Upper lobe of left lung (tissue), 6 donors: ENCODE measurements at regions not wholly inside any gene's neighbourhood (a gene's known extent, or its start where the extent isn't known, plus 50 kb on each side); places are given as distances from the start of the nearest gene placed in this dataset.

ENCODE experiments used
- ATAC-seq, 2 donors: fragments of 200-7000 bp; cut with Tn5 transposase; one replicate each; pipeline ENCODE4 v1.9.1; 2022; ENCODE audit warnings: mild to moderate bottlenecking in 2 of 2, moderate library complexity in 2 of 2; ENCODE audit not compliant: low FRiP score in 2 of 2
- DNase-seq, 2 donors: peaks; one replicate each; pipeline ENCODE4 v3.0.0-alpha.2; 2019 to 2020
- H3K27ac ChIP-seq, 4 donors: fragments of 200-600 bp; sonication (generic); one replicate each; pipeline ENCODE4 v1.5.1; 2016 to 2019
- H3K27me3 ChIP-seq, 4 donors: fragments of 200-600 bp; sonication (generic); one replicate each; pipeline ENCODE4 v1.5.1; 2017 to 2019
- H3K36me3 ChIP-seq, 4 donors: fragments of 200-600 bp; sonication (generic); one replicate each; pipeline ENCODE4 v1.5.1; 2016 to 2019
- H3K4me1 ChIP-seq, 4 donors: fragments of 200-600 bp; sonication (generic); one replicate each; pipeline ENCODE4 v1.5.1; 2018 to 2019
- H3K4me3 ChIP-seq, 4 donors: fragments of 200-600 bp; sonication (generic); one replicate each; pipeline ENCODE4 v1.5.1; 2017 to 2019; ENCODE audit warnings: mild to moderate bottlenecking in 2 of 4, moderate library complexity in 1 of 4
- H3K9me3 ChIP-seq, 4 donors: fragments of 200-600 bp; sonication (generic); one replicate each; pipeline ENCODE4 v1.5.1; 2018 to 2019
- CTCF ChIP-seq, 6 experiments: fragments of 450-650 bp in 4 of 6; fragments of 200-600 bp in 2 of 6; sonication (generic) in 2 of 6; IDR thresholded peaks; one replicate each; pipeline ENCODE4 v1.5.1; 2016 to 2019; ENCODE audit warnings: antibody characterized with exemption in 6 of 6
- EP300 ChIP-seq, 4 donors: sonication (generic); formaldehyde crosslinking; IDR thresholded peaks; one replicate each; pipeline ENCODE4 v1.5.1; 2017; ENCODE audit warnings: antibody characterized with exemption in 4 of 4, control low read depth in 2 of 4
- POLR2A ChIP-seq, 4 donors: fragments of 450-650 bp; IDR thresholded peaks; one replicate each; pipeline ENCODE4 v1.5.1; 2016 to 2017; ENCODE audit warnings: antibody characterized with exemption in 4 of 4, mild to moderate bottlenecking in 2 of 4
- POLR2AphosphoS5 ChIP-seq, 2 donors: sonication (generic); formaldehyde crosslinking; IDR thresholded peaks; one replicate each; pipeline ENCODE4 v1.5.1; 2017; ENCODE audit warnings: antibody characterized with exemption in 2 of 2
- WGBS, 2 donors: methylation state at CpG; one replicate each; pipeline ENCODE4 v1.1.5; 2017 to 2018; 5-methylcytosine and 5-hydroxymethylcytosine counted together
- donor health status: DM: no; HTN: no; CAD: no; lungs with moderate emphysema.
- donor health status: DM: no; HTN: yes; CAD: no; lungs with severe emphysema.

DNA sequence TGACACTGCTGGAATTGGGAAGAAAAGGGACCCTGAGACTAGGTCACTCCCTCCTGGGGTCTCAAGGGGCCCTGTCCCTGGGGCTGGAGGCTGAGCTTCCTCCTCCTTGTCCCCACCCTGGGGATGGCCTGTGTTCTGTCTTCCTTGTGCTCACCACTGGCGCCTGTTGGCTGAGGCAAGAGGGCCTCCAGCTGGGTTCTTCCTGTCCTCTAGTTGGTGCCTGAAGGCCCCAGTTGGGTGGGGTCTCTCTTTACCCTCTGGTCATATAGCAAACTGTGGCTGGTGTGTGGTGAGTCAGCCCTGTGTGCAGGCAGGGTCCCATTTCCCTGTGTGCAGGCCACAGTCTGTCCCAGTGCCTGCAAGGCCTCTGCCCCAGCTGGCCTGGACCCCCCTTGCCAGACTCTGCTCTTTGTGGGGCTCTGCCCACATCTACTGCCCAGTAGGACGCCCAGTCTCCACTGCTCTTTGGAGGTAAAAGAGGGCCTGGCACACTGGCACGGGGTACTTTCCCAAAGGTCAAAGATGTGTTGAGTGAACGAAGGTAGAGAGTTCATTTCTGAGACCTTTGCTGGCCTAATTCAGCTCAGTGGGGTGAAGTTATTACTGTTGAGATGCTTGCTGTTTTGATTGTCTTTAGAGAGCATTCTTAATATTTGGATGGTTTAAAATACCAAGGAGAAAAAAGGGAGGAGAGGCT lies 55.1 kb upstream of the CLDN5 start:
- no peak for DNase-seq

GRCh38 chr22:19579880-19580279 lies 55.7 kb upstream of the CLDN5 start:
- peaks cover 9 to 27% (median 23%) of the 10 kb centered on the region in 4 donors for H3K4me1 ChIP-seq
- H3K27me3 ChIP-seq, result no peaks in the 10 kb centered on the region
- DNase-seq (peak in 1 of 2 donors; percentile 52), ATAC-seq (peak in 1 of 2 donors; percentile 73)
- TF ChIP-seq EP300 (IDR thresholded peaks at IDR 0.05) (peak; percentile 65 to 95 (median 78)), CTCF (IDR thresholded peaks at IDR 0.05) (no peak), POLR2AphosphoS5 (IDR thresholded peaks at IDR 0.05) (peak; percentile 91 to 95)
- H3K4me3 ChIP-seq, result no peak overlapping the region
- H3K9me3 ChIP-seq, result no peaks in the 10 kb centered on the region
- peak overlapping the region; percentile 8 to 77 (median 56) for H3K27ac ChIP-seq
- 43 to 49% methylated on average over 12 of the region's 12 CpGs for WGBS, 2 donors
- H3K36me3 ChIP-seq, result no peaks in the 10 kb centered on the region

More for the DNA sequence above, 55.1 kb upstream of the CLDN5 start:
- H3K4me3 ChIP-seq, result no peak overlapping the region
- no peaks in the 10 kb centered on the region for H3K36me3 ChIP-seq
- peaks cover 9 to 27% (median 23%) of the 10 kb centered on the region in 4 donors for H3K4me1 ChIP-seq
- peak overlapping the region; percentile 37 to 77 (median 58) for H3K27ac ChIP-seq
- TF ChIP-seq EP300 (IDR thresholded peaks at IDR 0.05), result no peak
- TF ChIP-seq CTCF (IDR thresholded peaks at IDR 0.05), result no peak
- TF ChIP-seq POLR2AphosphoS5 (IDR thresholded peaks at IDR 0.05), result peak in 1 of 2 donors; percentile 18
- no peaks in the 10 kb centered on the region for H3K27me3 ChIP-seq
- 73 to 94% methylated on average over 3 of the region's 4 CpGs for WGBS, 2 donors
- peak in 1 of 2 donors; percentile 4 for ATAC-seq
- no peaks in the 10 kb centered on the region for H3K9me3 ChIP-seq

- 66 to 78% methylated on average over 5 of the region's 5 CpGs for WGBS, 2 donors
- H3K27ac ChIP-seq, result peak overlapping the region in 2 of 4 donors; percentile 74 to 77
- ATAC-seq, result no peak
These were observed 56.2 kb upstream of the CLDN5 start for GRCh38 chr22:19580291-19580890.

DNA sequence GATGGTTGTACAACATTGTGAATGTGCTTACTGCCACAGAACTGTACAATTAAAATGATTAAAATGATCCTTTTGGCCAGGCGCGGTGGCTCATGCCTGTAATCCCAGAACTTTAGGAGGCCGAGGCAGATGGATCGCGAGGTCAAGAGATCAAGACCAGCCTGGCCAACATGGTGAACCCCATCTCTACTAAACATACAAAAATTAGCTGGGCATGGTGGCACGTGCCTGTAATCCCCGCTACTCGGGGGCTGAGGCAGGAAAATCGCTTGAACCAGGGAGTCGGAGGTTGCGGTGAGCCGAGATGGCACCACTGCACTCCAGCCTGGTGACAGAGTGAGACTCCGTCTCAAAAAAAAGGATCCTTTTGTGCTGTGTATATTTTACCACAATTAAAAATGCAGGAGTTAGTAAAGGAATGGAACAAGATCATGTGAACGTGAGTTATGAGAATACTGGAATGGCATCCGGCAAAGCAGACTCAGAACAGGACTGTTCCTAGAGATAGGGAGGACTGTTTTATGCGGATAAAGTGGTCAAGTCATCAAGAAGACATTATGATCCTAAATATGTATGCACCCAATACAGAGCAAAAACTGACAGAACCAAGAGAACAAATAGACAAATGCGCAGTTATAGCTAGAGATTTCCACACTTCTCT lies 58.0 kb upstream of the CLDN5 start:
- H3K9me3 ChIP-seq, result no peaks in the 10 kb centered on the region
- H3K27ac ChIP-seq, result no peak overlapping the region
- peaks cover 7 to 23% (median 22%) of the 10 kb centered on the region in 4 donors for H3K4me1 ChIP-seq
- no peak for TF ChIP-seq POLR2AphosphoS5 (IDR thresholded peaks at IDR 0.05)
- H3K4me3 ChIP-seq, result no peak overlapping the region
- DNase-seq (no peak), ATAC-seq (no peak)
- 89% methylated on average over 17 of the region's 17 CpGs for WGBS, 2 donors
- H3K27me3 ChIP-seq, result no peaks in the 10 kb centered on the region
- no peaks in the 10 kb centered on the region for H3K36me3 ChIP-seq

More at GRCh38 chr22:19580291-19580890, 56.2 kb upstream of the CLDN5 start:
- Histone ChIP-seq H3K4me1 (peaks cover 9 to 27% (median 23%) of the 10 kb centered on the region in 4 donors), H3K4me3 (no peak overlapping the region), H3K36me3 (no peaks in the 10 kb centered on the region), H3K9me3 (no peaks in the 10 kb centered on the region), H3K27me3 (no peaks in the 10 kb centered on the region)
- TF ChIP-seq CTCF (IDR thresholded peaks at IDR 0.05) (no peak), POLR2AphosphoS5 (IDR thresholded peaks at IDR 0.05) (no peak), EP300 (IDR thresholded peaks at IDR 0.05) (no peak)
- no peak for DNase-seq

- H3K9me3 ChIP-seq, result no peaks in the 10 kb centered on the region
- no peak overlapping the region for H3K4me3 ChIP-seq
- no peaks in the 10 kb centered on the region for H3K27me3 ChIP-seq
- TF ChIP-seq POLR2AphosphoS5 (IDR thresholded peaks at IDR 0.05) (no peak), EP300 (IDR thresholded peaks at IDR 0.05) (no peak), CTCF (IDR thresholded peaks at IDR 0.05) (no peak), POLR2A (IDR thresholded peaks at IDR 0.05) (no peak)
- DNase-seq, result no peak
- no peaks in the 10 kb centered on the region for H3K4me1 ChIP-seq
- H3K27ac ChIP-seq, result no peak overlapping the region
- ATAC-seq, result no peak
- no peaks in the 10 kb centered on the region for H3K36me3 ChIP-seq
- WGBS, 2 donors, result 77 to 84% methylated on average over 6 to 11 of the region's 11 CpGs
These were observed 62.9 kb upstream of the CLDN5 start for GRCh38 chr22:19586922-19587684.
